ENCODE measurements at regions not wholly inside any gene's neighbourhood (a gene's known extent, or its start where the extent isn't known, plus 50 kb on each side); places are given as distances from the start of the nearest gene placed in this dataset.

GRCh38 chr1:73824065-73824464 is 373.9 kb downstream of the LRRIQ3 start:
- no peak for TF ChIP-seq YY1 (IDR thresholded peaks at IDR 0.05; ENCODE audit: insufficient read depth, insufficient read length)
- no peak for TF ChIP-seq SUZ12 (IDR thresholded peaks at IDR 0.05; ENCODE audit: extremely low read depth, insufficient read depth, insufficient read length)

Measured in NT2/D1 (cell line).